HG02678 (cell line): ENCODE measurements at regions not wholly inside any gene's neighbourhood (a gene's known extent, or its start where the extent isn't known, plus 50 kb on each side); places are given as distances from the start of the nearest gene placed in this dataset.

Experiments
- ATAC-seq: cut with Tn5 transposase; IDR thresholded peaks from one replicate; pipeline ENCODE4 v1.9.1; 2021; ENCODE audit warnings: mild to moderate bottlenecking, moderate library complexity; ENCODE audit not compliant: unreplicated experiment

DNA sequence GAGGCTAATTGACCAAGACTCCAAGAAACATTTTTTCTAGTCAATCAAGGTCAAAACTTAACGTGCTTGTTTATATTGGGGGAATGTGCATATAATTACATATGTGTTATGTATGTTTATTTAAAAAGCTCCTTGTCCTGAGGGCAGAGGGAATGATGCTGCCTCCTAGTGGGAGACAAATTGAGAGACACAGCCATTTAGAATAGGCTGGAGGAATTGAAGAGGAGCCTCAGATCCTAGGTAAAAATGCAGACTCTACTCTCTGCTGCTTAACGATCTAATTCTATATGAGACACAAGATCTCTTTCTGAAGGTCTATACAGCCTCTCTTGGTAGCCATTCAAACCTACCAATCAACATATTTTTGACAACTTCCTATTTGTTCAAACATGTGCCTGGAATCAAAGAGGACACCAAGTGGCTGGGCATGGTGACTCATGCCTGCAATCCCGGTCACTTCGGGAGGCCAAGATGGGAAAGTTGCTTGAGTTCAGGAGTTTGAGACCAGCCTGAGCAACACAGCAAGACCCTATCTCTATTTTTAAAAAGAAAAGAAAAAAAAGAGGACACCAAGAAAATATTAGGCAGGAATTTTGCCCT, 136.6 kb upstream of the ZNF648 start:
- no peak for ATAC-seq

DNA sequence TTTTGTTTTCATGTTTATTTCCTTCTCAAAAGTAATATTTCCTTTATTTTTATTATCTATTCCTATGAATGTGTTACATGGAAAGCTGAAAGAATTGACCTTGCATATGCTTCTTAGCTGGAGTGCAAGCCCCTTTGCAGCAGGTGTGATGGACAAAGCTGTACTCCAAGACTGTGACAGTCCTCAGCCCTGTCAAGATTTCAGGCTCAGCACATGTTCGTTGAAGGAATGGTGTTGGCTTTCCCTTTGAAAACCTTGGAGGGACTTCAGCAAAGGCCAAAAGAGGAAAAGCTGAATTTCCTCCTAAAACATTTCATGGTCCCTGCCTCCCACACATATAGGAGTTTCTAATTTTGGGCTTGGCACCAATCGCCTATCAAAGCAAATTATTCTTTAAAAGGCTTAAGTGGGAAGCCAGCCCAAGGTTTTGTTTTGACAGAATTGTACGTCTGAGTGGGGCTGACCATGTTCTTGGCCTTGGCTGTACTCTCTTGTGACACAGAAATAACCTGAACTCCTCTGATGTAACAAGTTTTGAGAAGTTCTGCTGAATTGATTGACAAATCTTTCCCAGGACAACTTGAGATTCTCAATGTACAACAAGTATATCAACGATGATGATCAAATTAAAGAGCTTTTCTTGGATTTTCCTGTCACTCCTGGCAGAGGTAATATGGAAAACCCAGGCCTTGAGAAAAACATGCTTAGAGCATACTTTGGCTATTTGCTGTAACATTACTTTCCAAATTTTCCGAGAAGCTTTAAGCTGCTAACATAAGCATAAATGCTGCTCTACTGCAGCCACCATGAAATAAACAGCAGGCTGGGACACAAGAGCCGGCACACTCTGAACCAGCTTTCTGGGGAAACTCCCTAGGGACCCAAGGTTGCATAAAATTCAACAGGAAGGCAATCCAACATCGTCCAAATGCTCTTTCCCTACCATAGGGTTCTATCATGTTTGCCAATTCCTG, 135.7 kb upstream of the ZNF648 start:
- ATAC-seq, result no peak

DNA sequence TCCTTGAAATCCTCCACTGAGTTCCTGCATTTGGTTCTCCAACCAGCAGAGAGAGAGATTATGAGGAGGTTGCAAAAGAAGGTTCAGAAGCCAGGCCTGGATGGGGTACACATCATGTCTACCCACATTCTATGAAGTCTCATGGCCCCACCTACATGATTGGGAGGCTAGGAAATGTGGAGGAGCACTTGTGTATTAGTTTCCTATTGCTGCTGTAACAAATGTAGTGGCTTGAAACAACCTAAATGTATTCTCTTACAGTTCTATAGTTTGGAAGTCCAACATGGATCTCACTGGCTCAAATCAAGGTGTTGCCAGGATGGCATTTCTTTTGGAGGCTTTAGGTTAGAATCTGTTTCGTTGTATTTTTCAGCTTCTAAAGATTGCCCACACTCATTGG, 134.2 kb upstream of the ZNF648 start:
- no peak for ATAC-seq

DNA sequence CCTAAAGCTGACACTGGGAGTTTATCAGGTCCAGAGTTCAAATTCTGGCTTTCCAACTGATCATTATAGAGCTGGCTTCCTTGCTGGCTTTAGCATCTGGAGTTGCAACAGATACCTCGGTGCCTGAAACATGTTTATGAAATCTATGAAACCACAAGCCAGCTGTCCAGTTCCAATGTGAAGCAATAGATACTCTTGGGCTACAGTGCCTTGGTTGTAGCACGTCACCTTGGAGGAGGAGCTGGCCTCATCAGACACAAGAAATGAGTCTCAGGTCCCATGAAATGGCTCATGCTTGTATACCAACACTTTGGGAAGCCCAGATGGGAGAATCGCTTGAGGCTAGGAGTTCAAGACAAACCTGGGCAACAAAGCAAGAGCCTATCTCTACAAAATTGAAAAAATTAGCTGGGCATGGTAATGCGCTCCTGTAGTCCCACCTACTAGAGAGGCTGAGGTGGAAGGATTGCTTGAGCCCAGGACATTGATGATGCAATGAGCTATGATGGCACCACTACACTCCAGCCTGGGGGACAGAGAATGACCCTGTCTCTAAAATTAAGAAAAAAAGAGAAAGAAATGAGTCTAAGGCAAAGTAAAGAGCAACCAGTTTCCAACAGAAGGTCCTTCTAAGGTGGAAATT, 132.5 kb upstream of the ZNF648 start:
- ATAC-seq, result no peak

DNA sequence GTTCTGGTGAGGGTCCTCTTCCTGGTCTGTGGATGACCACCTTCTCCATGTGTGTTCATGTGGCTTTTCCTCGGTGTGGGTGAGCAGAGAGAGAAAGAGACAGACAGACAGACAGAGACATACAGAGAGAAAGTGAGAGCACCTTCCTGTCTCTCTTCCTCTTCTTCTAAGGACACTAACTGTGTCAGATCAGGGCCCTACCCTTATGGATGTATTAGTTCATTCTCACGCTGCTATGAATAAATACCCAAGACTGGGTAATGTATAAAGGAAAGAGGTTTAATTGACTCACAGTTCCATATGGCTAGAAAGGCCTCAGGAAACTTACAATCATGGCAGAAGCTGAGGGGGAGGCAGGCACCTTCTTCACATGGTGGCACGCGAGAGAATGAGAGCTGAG, 131.5 kb upstream of the ZNF648 start:
- no peak for ATAC-seq

DNA sequence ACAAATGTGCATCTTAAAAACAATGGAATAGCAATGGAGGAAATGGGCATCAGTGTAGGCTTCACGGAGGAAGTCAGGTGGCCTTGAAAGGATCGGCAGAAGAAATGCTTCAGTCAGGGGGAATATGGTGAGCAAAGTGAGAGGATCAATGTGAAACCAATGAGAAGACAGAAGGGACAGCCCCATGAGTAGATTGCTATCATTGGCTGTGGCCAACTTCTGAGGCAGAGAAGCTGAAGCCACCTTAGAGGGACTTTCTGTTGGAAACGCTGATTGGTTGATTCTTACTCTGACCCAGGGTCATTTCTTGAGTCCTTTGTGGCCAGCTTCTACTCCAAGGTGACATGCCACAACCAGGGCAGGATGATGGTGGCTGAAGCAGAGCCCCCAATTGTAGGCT, 130.7 kb upstream of the ZNF648 start:
- ATAC-seq, result no peak

DNA sequence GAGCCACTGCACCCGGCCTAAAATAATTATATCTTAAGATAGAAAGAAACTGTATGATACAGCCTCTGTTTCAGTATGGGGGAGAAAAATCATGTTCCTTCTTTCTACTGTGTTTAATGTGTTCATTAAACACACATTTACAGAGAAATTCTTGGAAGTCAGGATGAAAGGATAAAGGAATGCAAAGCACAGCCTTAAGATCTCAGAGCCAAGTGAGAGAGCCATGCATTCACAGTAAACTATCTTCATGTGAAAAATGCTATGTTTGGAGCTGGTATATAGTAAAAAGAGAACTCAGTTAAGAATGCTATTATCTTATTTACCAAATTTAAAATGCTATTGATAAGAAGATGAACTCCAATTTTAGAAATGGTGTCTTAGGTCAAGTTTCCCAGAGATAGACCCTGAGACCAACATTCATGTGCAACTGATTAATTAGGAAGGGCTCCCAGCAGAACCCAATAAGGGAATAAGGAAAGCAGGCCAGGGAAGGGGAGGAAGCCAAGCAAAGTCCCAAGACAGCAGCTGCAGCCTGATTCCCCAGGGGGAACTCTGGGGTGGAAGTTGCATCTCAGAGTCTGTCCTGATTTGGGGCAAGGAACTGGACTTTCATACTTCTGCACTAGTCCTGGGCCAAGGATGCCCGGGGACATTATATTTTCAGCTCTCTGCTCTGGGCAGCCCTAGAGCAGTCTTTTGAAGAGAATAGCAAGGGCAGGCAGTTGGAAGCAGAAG, 130.0 kb upstream of the ZNF648 start:
- ATAC-seq, result no peak

DNA sequence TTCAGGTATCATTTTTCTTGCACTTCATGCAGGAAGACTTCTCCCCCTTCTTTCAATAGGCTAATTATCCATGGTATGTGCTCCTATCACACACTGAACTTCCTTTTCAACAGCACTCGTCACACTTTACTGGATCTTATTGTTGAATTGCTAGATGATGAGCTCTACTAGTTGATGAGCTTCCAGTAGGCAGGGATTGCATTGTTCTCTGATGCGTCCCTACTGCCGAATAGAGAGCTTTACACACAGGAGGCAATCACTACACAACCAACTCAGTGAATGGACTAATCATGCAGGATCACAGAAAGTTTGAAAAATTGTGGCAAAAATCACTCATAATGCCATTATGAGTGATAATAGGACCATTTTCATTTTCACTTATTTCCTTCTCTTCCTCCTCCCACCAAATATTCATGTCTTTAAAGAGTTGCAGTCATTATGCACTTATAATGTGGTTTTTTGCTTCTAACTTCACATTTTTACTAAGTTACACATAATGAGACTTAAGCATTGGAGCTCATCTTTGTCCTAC, 128.1 kb upstream of the ZNF648 start:
- no peak for ATAC-seq

DNA sequence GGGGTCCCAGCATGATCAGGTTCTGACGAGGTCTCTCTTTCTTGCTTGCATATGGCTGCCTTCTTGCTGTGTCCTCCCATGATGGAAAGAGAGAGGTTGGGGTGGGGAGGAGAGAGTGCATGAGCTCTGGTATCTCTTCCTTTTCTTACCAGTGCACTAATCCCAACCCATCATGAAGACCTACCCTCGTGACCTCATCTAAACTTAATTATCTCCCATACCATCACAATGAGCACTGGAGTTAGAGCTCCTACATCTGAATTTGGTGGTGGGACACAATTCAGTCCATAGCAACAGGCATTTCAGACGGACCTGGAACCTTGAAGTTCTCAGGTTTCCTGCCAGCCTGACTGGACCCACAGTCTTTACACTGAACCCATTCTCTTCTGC, 125.2 kb upstream of the ZNF648 start:
- no peak for ATAC-seq

DNA sequence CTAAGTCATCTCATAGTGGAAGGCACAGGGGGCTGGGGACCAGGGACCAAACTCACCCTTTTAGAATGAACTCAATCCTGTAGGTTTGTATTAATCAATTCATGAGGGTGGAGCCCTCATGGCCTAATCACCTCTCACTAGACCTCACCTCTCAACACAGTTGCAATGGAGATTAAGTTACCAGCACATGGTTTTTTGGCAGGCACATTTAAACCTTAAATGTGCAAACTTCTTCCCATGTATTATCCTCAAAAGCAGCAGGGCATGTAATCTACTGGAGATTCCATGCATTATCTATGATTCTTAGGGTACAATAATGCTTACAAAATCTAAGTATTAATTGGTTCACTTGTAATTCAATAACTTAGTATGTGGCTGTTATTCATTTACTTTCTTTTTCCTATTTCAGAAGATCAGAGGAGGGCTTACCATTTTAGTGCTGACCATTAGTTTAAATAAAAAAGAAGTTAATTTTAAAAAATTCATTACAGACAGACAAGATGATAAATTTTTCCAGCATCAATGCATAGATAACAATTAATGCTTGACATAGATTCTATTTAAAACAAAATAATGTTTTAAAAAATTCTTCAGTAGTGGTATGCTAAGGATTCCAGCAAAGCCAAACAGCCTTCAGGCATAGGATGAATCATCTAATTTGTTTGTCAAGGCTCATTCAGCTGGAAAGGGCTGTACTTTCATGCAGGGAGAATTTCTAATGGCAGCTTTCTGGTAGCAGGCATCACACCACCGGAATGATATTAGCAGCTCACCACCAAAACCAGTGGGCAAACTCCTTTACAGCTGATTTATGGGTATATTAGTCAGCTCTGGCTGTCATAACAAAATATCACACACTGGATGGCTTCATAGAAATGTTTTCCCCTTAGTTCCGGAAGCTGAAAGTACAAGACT, 124.6 kb upstream of the ZNF648 start:
- ATAC-seq, result no peak

DNA sequence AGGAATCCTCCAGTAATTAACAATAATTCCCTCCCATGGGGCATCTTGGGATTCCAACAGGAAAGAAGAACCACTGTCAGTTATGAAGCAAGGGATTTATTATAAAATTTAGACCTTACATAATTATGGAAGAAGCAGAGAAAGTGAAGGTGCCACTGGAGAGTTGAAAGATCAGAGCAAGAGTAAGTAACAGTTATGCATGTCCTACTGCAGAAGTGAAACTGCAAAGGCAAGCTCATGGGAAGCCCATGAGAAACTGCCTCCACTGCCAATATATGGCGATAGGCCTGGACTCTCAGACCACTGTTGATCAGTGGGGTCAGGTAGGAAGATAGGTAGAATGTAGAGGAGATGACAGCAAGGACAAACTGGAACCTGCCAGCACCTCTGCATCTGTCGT, 123.6 kb upstream of the ZNF648 start:
- ATAC-seq, result no peak

DNA sequence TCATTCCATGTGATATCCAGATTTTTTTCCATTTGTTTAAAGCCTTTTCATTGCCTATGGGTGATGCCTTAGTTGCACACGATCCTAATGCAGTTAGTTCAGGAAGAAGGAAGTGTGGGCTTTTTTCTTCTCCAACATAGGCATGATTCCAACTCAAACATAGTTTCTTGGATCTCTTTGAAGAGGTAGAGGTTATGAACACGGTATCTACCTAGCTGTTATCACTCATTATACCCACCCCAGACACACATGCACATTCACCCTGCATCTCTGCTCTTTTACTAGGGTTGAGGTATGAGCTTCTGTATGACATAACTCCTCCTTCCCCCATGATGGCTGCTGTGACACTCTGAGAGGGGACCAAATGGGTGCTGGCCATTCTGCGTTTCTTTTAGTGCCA, 122.1 kb upstream of the ZNF648 start:
- no peak for ATAC-seq

DNA sequence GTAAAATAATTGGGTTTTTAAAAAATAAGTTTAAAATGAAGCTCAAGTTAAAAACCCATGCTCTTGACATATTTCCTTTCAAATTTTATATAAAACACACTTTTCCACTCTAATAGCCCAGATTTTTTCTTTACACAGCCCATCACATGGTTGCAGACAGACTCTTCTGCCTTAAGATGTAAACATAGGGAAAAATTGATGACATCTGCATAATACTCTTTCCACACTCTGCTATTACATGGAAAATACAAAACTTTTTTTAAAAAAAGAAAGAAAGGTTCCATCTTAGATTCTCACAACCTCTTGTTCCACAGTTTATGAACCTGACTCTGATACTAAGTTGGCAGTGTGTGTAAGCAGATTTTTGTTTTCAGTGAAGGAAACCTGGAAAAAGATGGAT, 120.8 kb upstream of the ZNF648 start:
- no peak for ATAC-seq

DNA sequence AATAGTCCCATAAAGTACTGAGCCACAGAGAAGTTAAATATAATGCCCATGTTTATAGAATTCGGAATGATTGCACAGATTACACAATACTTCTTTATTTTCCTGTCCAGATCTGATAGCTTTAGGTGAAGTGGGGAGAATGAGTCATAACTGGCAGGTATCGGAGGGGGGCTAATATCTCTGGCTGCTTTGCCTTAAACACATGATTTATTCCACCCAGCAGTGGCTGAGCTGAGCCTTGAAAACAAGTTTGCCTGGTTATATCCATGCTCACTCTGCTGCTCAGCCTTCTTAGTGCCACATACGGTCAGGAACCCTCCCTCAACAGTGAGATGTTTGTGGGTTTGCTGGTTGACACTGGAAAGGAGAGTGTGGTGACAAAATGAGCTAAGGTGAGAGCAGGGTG, 119.7 kb upstream of the ZNF648 start:
- ATAC-seq, result no peak

DNA sequence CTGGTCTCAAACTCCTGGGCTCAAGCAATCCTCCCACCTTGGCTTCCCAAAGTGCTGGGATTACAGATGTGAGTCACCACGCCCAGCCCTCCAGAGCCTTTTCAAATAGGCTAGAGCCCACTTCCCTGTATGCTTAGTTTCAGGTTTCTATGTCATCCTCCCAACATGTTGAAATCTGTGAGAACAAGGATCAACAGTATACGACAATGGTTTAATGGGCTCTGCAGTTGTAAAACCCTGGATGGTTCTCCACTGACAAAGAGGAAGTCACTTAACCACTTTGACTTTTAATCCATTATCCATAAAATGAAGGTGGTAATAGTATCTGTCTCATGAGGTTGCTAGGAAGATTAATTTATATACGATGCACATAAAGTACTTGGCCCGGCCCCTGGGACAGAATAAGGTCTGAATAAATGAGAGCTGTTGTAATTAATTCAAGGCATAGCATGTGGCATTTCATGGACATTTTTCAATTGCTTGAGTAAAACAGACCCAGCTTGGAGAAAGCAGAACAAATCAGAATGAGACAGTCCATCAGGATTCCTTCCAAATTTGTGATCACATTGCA, 113.9 kb upstream of the ZNF648 start:
- no peak for ATAC-seq

DNA sequence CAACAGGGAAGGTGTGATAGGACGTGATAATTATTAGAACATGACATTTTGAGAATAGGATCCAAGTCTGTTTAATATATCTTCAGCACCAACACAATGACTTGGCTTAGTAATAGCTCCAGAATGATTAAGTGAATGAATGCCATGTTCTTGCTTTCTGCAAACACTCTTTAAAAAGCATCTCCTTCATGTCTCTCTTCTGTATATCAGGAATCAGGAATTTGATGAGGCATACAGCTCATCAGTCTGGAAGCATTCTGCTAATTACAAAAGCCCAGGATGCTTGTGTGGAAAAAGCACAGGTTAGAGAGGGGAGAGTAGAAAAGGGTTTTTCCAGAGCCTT, 113.0 kb upstream of the ZNF648 start:
- ATAC-seq, result no peak

DNA sequence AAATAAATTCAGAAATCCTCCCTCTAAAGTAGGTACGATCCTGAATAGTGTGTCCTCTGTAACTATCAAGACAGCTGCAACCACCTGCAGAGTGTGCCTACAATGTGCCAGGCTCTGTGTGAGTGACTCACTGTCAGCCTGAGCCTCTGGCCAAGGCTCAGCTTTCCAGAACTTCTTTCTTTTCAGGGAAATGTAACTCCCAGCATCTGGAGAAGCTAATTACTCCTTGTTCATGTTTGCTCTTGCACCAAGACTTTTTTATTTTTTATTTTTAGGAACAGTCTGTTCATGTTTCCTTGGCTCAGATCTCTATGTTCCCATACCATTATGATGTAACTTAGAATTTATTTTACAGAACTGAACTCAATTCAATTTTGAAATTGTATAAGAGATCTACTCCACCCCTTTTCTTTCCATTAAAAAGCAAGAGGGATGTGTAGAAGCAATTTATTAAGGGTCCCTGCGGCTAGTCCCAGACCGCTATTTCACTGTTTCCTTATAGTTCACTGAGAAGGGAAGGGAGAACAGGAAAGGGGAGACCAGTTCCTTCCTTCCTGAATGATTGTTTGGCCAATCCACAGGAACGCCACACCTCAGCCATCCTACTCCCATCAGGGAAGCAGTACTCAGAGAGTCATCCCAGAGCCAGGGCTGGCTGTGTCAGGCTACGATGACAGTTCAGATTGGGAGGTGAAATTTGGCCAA, 112.4 kb upstream of the ZNF648 start:
- ATAC-seq, result no peak

DNA sequence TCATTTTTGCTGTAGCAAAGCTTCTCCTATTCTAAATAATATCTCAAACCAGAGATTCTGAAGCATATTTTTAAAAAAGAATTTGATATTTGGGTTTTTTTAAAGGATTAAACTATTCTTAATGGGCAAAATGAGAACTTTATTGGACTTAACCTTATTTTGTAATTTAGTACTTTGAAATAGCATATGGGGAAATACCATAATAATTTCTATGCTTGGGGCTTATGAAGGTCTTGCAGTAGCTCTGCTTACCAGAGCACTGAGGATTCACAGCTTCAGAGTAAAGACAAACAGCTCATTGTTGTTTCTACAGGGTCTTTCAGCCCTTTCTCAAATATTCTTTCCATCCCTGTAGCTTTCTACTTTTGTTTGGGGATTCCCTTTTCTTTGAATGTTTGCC, 111.2 kb upstream of the ZNF648 start:
- no peak for ATAC-seq

DNA sequence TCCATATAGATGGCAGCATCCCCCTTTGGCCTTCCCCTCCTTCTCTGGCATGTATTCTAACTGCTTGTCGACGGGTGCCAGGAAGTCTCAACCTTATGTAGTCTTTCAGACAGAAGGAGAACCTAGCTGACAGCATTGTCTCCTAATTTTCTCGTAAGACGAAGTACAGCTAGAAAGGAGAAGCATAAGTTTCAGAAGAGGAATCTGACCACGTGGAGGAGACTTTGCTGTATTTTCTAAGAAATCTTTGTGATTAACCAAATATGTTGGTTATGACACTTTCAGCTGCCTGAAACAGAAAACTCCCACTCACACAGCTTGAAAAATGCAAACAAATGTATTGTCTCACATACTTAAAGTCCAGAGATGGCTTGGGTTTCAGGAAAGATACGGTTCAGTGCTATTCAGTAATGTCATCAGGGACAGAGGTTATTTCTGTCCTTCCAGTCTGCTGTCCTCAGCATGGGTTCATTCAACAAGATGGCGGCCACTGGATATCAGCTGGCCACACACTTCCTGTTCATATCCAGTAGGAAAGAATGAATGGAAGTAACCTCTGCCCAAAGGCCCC, 109.5 kb upstream of the ZNF648 start:
- ATAC-seq, result no peak
